ACHN (cell line): ENCODE measurements at regions not wholly inside any gene's neighbourhood (a gene's known extent, or its start where the extent isn't known, plus 50 kb on each side); places are given as distances from the start of the nearest gene placed in this dataset.
"Not testable (repeated sequence)": the region's sequence is repeated elsewhere in the genome, so short reads cannot be mapped to it uniquely, and the experiment has no call there.

ENCODE experiments used
- DNase-seq: peaks from one replicate; pipeline ENCODE4 v3.0.0-alpha.2; 2015
- in situ Hi-C: cut with HindIII; loops from 2 replicates; pipeline ENCODE4 v1.10.0; 2017; ENCODE audit warnings: low sequenced_read_pairs, low pct_ligation_motif_present, low pct_unique_long_range_greater_than_20kb

- peak; percentile 6 for DNase-seq
- in situ Hi-C loops: not testable (repeated sequence)
These were observed 53.6 kb upstream of the PLGLB1 start for GRCh38 chr2:87075054-87075790.

DNA sequence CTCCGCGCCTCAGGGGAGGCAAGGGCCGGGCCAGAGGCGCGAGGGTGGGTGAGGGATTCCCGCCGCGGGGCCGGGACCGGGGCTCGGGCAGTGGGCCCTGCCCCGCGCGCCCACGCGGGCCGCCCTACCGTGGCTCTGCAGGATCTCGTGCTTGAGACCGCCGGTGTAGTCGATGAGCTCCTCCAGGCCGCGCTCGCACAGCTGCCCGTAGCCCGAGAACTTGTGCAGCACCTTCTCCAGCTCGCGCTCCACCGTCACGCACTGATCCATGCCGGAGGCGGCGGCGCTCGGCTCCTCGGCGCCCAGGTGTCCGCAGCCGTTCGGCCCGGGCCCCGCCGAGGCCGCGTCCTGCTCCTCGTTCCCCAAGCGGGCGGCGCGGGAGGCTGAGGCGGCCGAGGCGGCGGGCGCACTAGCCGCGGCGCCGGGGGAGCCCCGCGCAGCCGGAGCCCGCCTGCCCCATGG, 54.2 kb upstream of the PLGLB1 start:
- peak; percentile 50 for DNase-seq
- in situ Hi-C loops: not testable (repeated sequence)

DNA sequence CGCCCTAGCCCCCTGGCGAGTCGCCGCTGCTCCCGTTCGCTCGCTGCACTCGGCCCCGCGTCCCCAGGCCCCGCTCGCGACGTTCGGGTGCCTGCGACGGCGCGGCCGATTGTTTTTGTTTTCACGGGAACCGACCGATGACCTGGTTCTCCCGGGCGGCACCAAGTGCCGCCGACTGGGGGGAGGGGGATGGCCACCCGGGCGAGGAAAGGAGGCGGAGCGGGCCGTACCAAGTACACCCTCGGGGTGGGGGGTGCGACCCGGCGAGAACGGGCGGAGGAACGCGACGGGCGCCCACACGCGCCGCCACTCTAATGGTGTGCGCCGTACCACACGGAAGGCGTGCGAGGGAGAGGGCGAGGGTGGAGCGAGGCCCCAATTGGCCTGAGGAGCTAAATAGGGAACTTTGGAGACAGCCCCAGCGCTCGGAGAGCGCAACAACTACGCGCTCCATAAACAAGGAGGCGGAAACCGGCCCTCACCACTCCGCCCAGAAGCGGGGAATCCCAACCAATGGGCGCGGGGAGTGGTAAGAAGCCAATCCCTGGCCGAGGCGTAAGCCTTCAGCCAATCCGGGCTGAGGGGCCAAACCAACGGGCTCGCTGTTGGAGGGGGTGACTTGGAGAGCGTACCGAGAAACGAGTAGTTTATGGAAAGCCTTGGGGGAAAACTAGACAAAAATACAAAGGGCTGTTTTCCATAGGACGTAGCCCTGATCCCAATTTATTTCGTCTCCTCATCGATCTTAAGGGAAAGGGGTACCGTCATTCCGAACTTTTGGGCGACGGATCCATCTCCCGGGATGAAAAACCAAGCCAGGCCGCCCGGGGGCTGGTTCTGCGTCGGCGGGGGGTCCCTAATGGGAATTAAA, 54.8 kb upstream of the PLGLB1 start:
- DNase-seq: peak; percentile 87

DNA sequence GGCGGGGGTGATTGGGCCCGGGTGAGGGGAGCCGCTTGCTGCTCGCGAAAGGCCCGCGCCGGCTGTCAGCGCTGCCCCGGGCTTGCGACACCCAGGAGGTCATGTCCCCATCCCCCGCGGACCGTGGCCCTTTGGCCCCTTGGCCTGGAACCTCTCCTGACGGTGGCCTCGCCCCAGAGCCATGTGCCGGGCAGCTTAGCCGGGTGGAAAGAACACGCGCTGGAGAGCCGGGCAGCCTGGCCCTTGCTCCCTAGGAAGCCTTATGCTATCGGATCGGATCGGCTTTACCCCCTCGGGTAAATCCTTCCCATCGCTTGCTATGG, 55.4 kb upstream of the PLGLB1 start:
- in situ Hi-C loops, DNase-seq: not testable (repeated sequence)

More for the DNA sequence above, 54.8 kb upstream of the PLGLB1 start:
- in situ Hi-C loops: not testable (repeated sequence)

DNA sequence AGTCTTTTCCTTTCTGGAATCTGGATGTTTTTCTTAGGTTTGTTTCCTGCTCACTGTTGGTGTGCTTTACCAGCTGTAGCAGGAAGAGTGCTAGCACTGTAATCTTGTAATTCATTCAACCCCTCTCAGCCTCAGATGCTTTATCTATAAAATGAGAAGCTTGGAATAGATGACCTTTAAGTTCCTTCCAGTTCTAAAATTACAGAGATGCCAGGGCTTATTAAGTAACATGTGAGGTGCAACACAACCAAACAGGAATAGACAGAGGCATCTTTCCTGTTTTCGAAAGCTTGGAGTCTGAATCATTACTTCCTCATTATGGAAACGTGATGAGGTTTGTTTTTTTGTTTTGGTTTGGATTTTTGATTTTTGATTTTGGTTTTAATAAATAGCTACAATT, 60.1 kb upstream of the PLGLB1 start:
- in situ Hi-C loops, DNase-seq: not testable (repeated sequence)

GRCh38 chr2:87088079-87088478, 66.4 kb upstream of the PLGLB1 start:
- in situ Hi-C loops, DNase-seq: not testable (repeated sequence)

DNA sequence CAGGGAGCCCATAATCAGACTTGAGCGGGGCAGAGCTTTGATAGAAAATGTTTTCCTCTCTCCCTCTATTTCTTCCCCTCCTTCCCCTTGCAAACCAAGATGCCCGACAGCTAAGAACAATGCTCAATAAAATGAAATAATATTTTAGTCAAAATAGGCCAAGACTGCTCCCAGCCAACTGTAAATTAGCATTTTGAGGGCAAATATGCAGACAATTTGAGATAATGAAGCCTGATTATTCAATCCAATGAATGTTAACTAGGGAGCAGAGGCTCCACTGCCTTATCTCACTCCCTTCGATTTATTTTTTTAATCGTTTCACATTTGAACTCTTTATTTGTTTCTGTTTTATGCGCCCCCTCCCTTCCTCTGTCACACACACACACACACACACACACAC, 67.8 kb upstream of the PLGLB1 start:
- in situ Hi-C loops, DNase-seq: not testable (repeated sequence)

DNA sequence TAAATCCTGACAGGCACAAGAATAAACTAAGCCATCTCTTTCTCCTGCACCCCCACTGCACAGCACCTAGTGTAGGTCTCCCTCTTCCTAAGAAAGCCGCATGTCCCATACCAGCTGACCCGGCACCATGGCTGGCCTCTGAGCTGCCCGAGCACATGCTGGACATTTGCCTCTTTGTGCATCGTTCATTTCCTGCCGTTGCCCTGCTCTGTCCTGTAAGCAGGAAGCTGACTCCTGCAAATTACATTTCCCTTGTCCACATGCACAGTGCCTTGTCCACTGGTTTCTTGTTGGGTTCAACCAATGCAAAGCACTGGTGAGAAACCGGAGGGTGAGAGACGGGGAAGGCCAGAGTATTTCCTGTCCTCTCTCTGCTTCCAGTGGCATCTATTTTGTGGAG, 71.6 kb upstream of the PLGLB1 start:
- in situ Hi-C loops, DNase-seq: not testable (repeated sequence)

DNA sequence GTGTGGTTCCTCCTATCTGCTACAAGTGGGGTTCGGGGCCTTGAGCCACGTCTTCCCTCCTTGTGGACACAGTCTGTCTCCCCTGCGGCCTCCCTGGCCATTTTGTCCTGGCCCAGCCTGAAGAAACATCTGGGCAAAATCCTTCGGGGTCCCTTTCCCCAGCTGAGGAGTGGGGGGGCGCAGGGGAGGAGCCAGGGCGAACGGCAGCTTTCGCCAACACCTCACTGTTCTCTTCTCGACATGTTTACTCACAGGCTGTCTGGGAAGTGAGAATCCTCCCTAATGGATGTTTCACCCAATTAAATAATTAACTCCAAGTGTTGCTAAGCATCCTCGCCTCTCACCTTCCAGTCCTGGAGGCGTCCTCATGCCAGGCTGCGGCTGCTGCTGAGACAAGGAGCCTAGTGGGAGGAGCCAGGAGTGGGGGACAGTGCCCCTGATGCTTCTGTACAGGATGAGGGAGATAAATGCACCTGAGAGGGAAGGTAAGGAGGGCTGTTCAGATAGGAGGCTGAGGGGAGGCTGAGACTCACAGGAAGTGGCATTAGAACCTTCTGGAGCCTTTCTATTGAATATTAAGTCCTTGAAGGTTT, 72.4 kb upstream of the PLGLB1 start:
- DNase-seq, in situ Hi-C loops: not testable (repeated sequence)

DNA sequence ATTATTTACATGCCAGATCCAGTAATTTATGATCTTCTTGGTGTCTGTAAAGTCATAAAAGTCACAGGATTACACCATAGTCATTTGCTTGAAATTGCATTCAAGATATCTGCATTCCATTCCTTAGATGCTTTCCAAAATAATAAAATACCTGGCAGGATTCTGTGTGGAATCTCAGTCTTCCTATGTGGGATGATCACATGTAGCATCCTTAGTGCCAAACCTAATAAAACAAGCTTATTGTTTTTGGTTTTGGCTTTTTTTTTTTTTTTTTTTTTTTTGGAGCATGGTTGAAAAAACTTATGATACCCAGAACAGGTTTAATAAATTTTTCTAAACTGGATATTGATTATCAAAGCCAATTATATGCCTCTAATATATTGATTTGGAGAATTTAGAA, 74.2 kb upstream of the PLGLB1 start:
- not testable (repeated sequence) for DNase-seq

GRCh38 chr2:87128761-87129553, 107.3 kb upstream of the PLGLB1 start:
- DNase-seq, in situ Hi-C loops: not testable (repeated sequence)

More for the DNA sequence above, 74.2 kb upstream of the PLGLB1 start:
- in situ Hi-C loops: not testable (repeated sequence)

GRCh38 chr2:87132577-87132976, 110.9 kb upstream of the PLGLB1 start:
- DNase-seq, in situ Hi-C loops: not testable (repeated sequence)

GRCh38 chr2:87151835-87152493, 130.3 kb upstream of the PLGLB1 start:
- DNase-seq, in situ Hi-C loops: not testable (repeated sequence)

DNA sequence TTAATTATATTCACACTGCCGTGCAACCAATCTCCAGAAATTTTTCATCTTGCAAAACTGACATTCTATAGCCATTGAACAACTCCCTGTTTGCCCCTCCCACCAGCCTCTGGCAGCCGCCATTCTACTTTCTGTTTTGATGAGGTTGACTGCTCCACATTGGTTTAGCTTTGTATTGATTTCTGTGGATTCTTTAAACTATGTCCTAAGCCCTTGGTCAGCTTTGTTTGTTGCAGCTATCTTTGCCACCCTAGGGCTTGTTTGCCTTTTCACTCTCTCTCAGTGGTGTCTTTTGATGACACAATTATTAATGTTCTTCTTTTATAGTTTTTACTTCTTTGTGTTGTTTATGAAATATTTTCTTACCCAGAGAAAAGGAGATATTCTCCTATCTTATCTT, 152.8 kb upstream of the PLGLB1 start:
- in situ Hi-C loops, DNase-seq: not testable (repeated sequence)

- DNase-seq, in situ Hi-C loops: not testable (repeated sequence)
These were observed 161.7 kb upstream of the PLGLB1 start for GRCh38 chr2:87183373-87183772.

- in situ Hi-C loops, DNase-seq: not testable (repeated sequence)
These were observed 162.6 kb upstream of the PLGLB1 start for GRCh38 chr2:87184260-87184659.

- DNase-seq: not testable (repeated sequence)
These were observed 167.6 kb upstream of the PLGLB1 start for GRCh38 chr2:87189214-87189613.

GRCh38 chr2:87193336-87193735, 171.7 kb upstream of the PLGLB1 start:
- in situ Hi-C loops: not testable (repeated sequence)

More at GRCh38 chr2:87189214-87189613, 167.6 kb upstream of the PLGLB1 start:
- in situ Hi-C loops: not testable (repeated sequence)

More at GRCh38 chr2:87193336-87193735, 171.7 kb upstream of the PLGLB1 start:
- not testable (repeated sequence) for DNase-seq
